GM23338 (cell line): ENCODE measurements at regions not wholly inside any gene's neighbourhood (a gene's known extent, or its start where the extent isn't known, plus 50 kb on each side); places are given as distances from the start of the nearest gene placed in this dataset.

Experiments
- ATAC-seq: fragments of 200-7000 bp; cut with Tn5 transposase; 3 replicates; pipeline ENCODE4 v1.9.1; 2020
- DNase-seq: peaks from one replicate; pipeline ENCODE4 v3.0.0-alpha.2; 2015; ENCODE audit warnings: low spot score
- H2AFZ ChIP-seq: fragments of 200-600 bp; sonication (generic); 2 replicates; pipeline ENCODE4 v1.8.0; 2016; ENCODE audit warnings: antibody characterized with exemption, mild to moderate bottlenecking, moderate library complexity
- H3F3A ChIP-seq: fragments of 200-600 bp; sonication (generic); replicated peaks from 2 replicates; pipeline ENCODE4 v1.8.0; 2017; ENCODE audit warnings: antibody characterized with exemption, mixed run types, low read depth
- H3K27ac ChIP-seq: fragments of 200-600 bp; sonication (generic); 2 replicates; pipeline ENCODE4 v1.6.1; 2016; ENCODE audit warnings: low read depth
- H3K27me3 ChIP-seq: fragments of 200-600 bp; sonication (generic); 2 replicates; pipeline ENCODE4 v1.8.0; 2016; ENCODE audit warnings: mild to moderate bottlenecking, mixed run types, moderate library complexity; ENCODE audit not compliant: insufficient read depth
- H3K36me3 ChIP-seq: fragments of 200-600 bp; sonication (generic); 2 replicates; pipeline ENCODE4 v1.8.0; 2016; ENCODE audit warnings: mild to moderate bottlenecking; ENCODE audit not compliant: insufficient read depth
- H3K4me1 ChIP-seq: fragments of 200-600 bp; sonication (generic); 2 replicates; pipeline ENCODE4 v1.8.0; 2016; ENCODE audit warnings: mild to moderate bottlenecking, moderate library complexity; ENCODE audit not compliant: insufficient read depth
- H3K4me2 ChIP-seq: fragments of 200-600 bp; sonication (generic); 2 replicates; pipeline ENCODE4 v1.7.1; 2017; ENCODE audit warnings: mixed run types
- H3K4me3 ChIP-seq: fragments of 200-600 bp; sonication (generic); 2 replicates; pipeline ENCODE4 v1.6.1; 2016; ENCODE audit warnings: mixed run types
- H3K79me2 ChIP-seq: fragments of 200-600 bp; sonication (generic); replicated peaks from 2 replicates; pipeline ENCODE4 v1.8.0; 2017; ENCODE audit warnings: mild to moderate bottlenecking; ENCODE audit not compliant: insufficient read depth
- H3K9me2 ChIP-seq: fragments of 200-600 bp; sonication (generic); 2 replicates; pipeline ENCODE4 v1.8.0; 2017; ENCODE audit not compliant: insufficient read depth
- H4K20me1 ChIP-seq: fragments of 200-600 bp; sonication (generic); replicated peaks from 2 replicates; pipeline ENCODE4 v1.8.0; 2017; ENCODE audit warnings: mild to moderate bottlenecking; ENCODE audit not compliant: insufficient read depth
- H3K27ac Mint-ChIP-seq: 2 replicates; pipeline ENCODE4 v1.8.0; 2020; ENCODE audit warnings: inconsistent platforms, mild to moderate bottlenecking, moderate library complexity, mixed read lengths
- H3K27me3 Mint-ChIP-seq: 3 replicates; pipeline ENCODE4 v1.8.0; 2022; ENCODE audit warnings: low read depth, mild to moderate bottlenecking, moderate library complexity, mixed read lengths, inconsistent platforms; ENCODE audit not compliant: insufficient read depth, poor library complexity
- H3K36me3 Mint-ChIP-seq: 3 replicates; pipeline ENCODE4 v1.8.0; 2021; ENCODE audit warnings: low read depth, mild to moderate bottlenecking, inconsistent platforms, moderate library complexity, mixed read lengths
- H3K4me1 Mint-ChIP-seq: 3 replicates; pipeline ENCODE4 v1.8.0; 2020; ENCODE audit warnings: mild to moderate bottlenecking, inconsistent platforms, mixed read lengths
- H3K4me3 Mint-ChIP-seq: 3 replicates; pipeline ENCODE4 v1.8.0; 2021; ENCODE audit warnings: moderate library complexity, mild to moderate bottlenecking, inconsistent platforms, mixed read lengths
- H3K9me3 Mint-ChIP-seq: 3 replicates; pipeline ENCODE4 v1.8.0; 2020; ENCODE audit warnings: moderate library complexity, mild to moderate bottlenecking, inconsistent platforms, mixed read lengths
- EZH2phosphoT487 ChIP-seq: fragments of 200-600 bp; sonication (generic); IDR thresholded peaks from one replicate; pipeline ENCODE4 v1.8.1; 2018; ENCODE audit warnings: antibody characterized with exemption; ENCODE audit not compliant: unreplicated experiment
- POLR2AphosphoS5 ChIP-seq: IDR thresholded peaks from 2 replicates; pipeline ENCODE4 v1.6.1; 2016; ENCODE audit warnings: antibody characterized with exemption, low read depth
- ZNF114 ChIP-seq: fragments of 250-450 bp; sonication (Bioruptor Pico); IDR thresholded peaks from 2 replicates; pipeline ENCODE4 v1.5.0; 2020; ENCODE audit warnings: mild to moderate bottlenecking, moderate library complexity
- ZNF331 ChIP-seq: fragments of 250-450 bp; sonication (Bioruptor Pico); IDR thresholded peaks from 2 replicates; pipeline ENCODE4 v1.5.0; 2020; ENCODE audit warnings: low read depth, mild to moderate bottlenecking, moderate library complexity
- TF ChIP-seq, protein P1 (sequence below): fragments of 250-450 bp; sonication (Bioruptor Pico); IDR thresholded peaks from 2 replicates; pipeline ENCODE4 v1.5.0; 2020; ENCODE audit warnings: mild to moderate bottlenecking, moderate library complexity
- TF ChIP-seq, protein P2 (sequence below): IDR thresholded peaks from one replicate; pipeline ENCODE4 v1.6.1; 2018; ENCODE audit warnings: antibody characterized with exemption; ENCODE audit not compliant: unreplicated experiment
- TF ChIP-seq, protein P3 (sequence below): IDR thresholded peaks from 2 replicates; pipeline ENCODE4 v1.6.1; 2016; ENCODE audit warnings: antibody characterized with exemption

DNA sequence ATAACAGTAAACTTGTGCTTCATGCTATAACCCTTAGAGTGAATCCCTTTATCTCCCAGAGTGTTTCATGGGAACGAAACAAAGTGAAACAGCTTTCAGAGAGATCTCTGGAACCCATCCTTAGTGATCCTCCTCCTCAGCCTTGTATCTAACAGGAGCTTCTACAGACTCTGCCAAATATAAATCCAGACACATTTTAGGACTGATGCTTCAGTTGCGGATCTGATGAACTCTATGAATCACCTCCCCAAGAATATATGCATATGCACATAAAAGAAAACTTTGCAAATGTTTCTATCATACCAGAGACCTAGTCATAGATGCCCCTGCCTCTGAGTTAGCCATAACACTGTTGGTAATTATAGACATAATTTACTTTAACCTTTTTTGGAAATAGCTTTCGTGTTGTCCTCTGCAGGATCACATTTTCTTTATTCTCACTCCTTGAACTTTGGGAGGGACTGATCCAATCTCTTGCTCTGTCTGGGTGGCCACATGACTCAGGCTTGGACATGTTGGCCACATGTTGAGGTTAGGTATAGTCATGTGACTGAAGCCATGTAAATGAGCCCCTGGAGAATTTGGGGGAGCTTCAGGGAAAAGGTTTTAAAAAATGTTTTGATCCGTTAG, 306.4 kb upstream of the CNTN3 start:
- Mint-ChIP-seq H3K27me3 (no peaks in the 10 kb centered on the region), H3K9me3 (no peaks in the 10 kb centered on the region), H3K27ac (no peak overlapping the region), H3K36me3 (no peaks in the 10 kb centered on the region), H3K4me1 (no peaks in the 10 kb centered on the region; the same call in 2 of the 3 replicates), H3K4me3 (no peak overlapping the region)
- Histone ChIP-seq H3K27ac (no peak overlapping the region), H3K79me2 (no peaks in the 10 kb centered on the region), H3K4me2 (no peak overlapping the region), H3K27me3 (no peaks in the 10 kb centered on the region), H3K4me1 (no peaks in the 10 kb centered on the region), H3K4me3 (no peak overlapping the region), H4K20me1 (no peaks in the 10 kb centered on the region), H3F3A (no peaks in the 10 kb centered on the region), H2AFZ (no peak overlapping the region; the same call in 1 of the 2 replicates), H3K36me3 (no peaks in the 10 kb centered on the region), H3K9me2 (no peaks in the 10 kb centered on the region)
- ATAC-seq: no peak
- no peak for DNase-seq
- TF ChIP-seq EZH2phosphoT487: no peak
- TF ChIP-seq, protein P1, sequence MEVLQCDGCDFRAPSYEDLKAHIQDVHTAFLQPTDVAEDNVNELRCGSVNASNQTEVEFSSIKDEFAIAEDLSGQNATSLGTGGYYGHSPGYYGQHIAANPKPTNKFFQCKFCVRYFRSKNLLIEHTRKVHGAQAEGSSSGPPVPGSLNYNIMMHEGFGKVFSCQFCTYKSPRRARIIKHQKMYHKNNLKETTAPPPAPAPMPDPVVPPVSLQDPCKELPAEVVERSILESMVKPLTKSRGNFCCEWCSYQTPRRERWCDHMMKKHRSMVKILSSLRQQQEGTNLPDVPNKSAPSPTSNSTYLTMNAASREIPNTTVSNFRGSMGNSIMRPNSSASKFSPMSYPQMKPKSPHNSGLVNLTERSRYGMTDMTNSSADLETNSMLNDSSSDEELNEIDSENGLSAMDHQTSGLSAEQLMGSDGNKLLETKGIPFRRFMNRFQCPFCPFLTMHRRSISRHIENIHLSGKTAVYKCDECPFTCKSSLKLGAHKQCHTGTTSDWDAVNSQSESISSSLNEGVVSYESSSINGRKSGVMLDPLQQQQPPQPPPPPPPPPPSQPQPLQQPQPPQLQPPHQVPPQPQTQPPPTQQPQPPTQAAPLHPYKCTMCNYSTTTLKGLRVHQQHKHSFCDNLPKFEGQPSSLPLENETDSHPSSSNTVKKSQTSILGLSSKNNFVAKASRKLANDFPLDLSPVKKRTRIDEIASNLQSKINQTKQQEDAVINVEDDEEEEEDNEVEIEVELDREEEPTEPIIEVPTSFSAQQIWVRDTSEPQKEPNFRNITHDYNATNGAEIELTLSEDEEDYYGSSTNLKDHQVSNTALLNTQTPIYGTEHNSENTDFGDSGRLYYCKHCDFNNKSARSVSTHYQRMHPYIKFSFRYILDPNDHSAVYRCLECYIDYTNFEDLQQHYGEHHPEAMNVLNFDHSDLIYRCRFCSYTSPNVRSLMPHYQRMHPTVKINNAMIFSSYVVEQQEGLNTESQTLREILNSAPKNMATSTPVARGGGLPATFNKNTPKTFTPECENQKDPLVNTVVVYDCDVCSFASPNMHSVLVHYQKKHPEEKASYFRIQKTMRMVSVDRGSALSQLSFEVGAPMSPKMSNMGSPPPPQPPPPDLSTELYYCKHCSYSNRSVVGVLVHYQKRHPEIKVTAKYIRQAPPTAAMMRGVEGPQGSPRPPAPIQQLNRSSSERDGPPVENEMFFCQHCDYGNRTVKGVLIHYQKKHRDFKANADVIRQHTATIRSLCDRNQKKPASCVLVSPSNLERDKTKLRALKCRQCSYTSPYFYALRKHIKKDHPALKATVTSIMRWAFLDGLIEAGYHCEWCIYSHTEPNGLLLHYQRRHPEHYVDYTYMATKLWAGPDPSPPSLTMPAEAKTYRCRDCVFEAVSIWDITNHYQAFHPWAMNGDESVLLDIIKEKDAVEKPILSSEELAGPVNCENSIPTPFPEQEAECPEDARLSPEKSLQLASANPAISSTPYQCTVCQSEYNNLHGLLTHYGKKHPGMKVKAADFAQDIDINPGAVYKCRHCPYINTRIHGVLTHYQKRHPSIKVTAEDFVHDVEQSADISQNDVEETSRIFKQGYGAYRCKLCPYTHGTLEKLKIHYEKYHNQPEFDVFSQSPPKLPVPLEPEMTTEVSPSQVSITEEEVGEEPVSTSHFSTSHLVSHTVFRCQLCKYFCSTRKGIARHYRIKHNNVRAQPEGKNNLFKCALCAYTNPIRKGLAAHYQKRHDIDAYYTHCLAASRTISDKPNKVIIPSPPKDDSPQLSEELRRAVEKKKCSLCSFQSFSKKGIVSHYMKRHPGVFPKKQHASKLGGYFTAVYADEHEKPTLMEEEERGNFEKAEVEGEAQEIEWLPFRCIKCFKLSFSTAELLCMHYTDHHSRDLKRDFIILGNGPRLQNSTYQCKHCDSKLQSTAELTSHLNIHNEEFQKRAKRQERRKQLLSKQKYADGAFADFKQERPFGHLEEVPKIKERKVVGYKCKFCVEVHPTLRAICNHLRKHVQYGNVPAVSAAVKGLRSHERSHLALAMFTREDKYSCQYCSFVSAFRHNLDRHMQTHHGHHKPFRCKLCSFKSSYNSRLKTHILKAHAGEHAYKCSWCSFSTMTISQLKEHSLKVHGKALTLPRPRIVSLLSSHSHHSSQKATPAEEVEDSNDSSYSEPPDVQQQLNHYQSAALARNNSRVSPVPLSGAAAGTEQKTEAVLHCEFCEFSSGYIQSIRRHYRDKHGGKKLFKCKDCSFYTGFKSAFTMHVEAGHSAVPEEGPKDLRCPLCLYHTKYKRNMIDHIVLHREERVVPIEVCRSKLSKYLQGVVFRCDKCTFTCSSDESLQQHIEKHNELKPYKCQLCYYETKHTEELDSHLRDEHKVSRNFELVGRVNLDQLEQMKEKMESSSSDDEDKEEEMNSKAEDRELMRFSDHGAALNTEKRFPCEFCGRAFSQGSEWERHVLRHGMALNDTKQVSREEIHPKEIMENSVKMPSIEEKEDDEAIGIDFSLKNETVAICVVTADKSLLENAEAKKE (CRISPR knock-in tag): no peak
- TF ChIP-seq POLR2AphosphoS5: no peak
- TF ChIP-seq ZNF331: no peak

DNA sequence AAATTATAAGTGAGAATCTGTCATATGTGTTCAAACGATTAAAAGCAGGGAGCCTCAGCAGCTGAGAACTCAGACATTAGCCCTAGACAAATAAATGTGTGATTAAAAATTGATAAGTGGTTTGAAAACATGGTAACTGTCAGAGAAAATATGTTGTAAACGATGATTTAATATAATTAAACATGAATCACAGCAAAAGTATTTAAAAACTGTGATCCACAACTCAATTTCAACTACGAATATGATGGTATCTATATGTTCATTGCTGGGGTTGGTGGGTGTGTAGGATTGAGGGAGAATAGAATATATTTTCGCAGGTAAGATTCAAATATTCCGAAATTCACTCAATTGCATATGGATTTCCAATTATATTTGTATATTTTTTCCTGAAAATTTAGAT, 302.2 kb upstream of the CNTN3 start:
- no peak overlapping the region for H3K27ac ChIP-seq
- H3K4me2 ChIP-seq: no peak overlapping the region
- no peak overlapping the region for H3K27ac Mint-ChIP-seq
- H3K36me3 ChIP-seq: no peaks in the 10 kb centered on the region
- H3K4me1 Mint-ChIP-seq: no peaks in the 10 kb centered on the region; the same call in 2 of the 3 replicates
- H3K36me3 Mint-ChIP-seq: no peaks in the 10 kb centered on the region
- H3K9me3 Mint-ChIP-seq: no peaks in the 10 kb centered on the region
- H3K27me3 ChIP-seq: no peaks in the 10 kb centered on the region
- no peaks in the 10 kb centered on the region for H3K9me2 ChIP-seq
- no peak for DNase-seq
- no peaks in the 10 kb centered on the region for H4K20me1 ChIP-seq
- ATAC-seq: no peak
- no peaks in the 10 kb centered on the region for H3K79me2 ChIP-seq
- TF ChIP-seq ZNF114: no peak
- TF ChIP-seq, protein P2, sequence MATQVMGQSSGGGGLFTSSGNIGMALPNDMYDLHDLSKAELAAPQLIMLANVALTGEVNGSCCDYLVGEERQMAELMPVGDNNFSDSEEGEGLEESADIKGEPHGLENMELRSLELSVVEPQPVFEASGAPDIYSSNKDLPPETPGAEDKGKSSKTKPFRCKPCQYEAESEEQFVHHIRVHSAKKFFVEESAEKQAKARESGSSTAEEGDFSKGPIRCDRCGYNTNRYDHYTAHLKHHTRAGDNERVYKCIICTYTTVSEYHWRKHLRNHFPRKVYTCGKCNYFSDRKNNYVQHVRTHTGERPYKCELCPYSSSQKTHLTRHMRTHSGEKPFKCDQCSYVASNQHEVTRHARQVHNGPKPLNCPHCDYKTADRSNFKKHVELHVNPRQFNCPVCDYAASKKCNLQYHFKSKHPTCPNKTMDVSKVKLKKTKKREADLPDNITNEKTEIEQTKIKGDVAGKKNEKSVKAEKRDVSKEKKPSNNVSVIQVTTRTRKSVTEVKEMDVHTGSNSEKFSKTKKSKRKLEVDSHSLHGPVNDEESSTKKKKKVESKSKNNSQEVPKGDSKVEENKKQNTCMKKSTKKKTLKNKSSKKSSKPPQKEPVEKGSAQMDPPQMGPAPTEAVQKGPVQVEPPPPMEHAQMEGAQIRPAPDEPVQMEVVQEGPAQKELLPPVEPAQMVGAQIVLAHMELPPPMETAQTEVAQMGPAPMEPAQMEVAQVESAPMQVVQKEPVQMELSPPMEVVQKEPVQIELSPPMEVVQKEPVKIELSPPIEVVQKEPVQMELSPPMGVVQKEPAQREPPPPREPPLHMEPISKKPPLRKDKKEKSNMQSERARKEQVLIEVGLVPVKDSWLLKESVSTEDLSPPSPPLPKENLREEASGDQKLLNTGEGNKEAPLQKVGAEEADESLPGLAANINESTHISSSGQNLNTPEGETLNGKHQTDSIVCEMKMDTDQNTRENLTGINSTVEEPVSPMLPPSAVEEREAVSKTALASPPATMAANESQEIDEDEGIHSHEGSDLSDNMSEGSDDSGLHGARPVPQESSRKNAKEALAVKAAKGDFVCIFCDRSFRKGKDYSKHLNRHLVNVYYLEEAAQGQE: no peak
- TF ChIP-seq, protein P3, sequence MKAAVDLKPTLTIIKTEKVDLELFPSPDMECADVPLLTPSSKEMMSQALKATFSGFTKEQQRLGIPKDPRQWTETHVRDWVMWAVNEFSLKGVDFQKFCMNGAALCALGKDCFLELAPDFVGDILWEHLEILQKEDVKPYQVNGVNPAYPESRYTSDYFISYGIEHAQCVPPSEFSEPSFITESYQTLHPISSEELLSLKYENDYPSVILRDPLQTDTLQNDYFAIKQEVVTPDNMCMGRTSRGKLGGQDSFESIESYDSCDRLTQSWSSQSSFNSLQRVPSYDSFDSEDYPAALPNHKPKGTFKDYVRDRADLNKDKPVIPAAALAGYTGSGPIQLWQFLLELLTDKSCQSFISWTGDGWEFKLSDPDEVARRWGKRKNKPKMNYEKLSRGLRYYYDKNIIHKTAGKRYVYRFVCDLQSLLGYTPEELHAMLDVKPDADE: no peak
- no peaks in the 10 kb centered on the region for H3F3A ChIP-seq
- H3K4me3 ChIP-seq: no peak overlapping the region
- H3K27me3 Mint-ChIP-seq: no peaks in the 10 kb centered on the region
- H3K4me1 ChIP-seq: no peaks in the 10 kb centered on the region
- H2AFZ ChIP-seq: no peak overlapping the region
- H3K4me3 Mint-ChIP-seq: no peak overlapping the region
